ENCODE measurements at regions not wholly inside any gene's neighbourhood (a gene's known extent, or its start where the extent isn't known, plus 50 kb on each side); places are given as distances from the start of the nearest gene placed in this dataset.

DNA sequence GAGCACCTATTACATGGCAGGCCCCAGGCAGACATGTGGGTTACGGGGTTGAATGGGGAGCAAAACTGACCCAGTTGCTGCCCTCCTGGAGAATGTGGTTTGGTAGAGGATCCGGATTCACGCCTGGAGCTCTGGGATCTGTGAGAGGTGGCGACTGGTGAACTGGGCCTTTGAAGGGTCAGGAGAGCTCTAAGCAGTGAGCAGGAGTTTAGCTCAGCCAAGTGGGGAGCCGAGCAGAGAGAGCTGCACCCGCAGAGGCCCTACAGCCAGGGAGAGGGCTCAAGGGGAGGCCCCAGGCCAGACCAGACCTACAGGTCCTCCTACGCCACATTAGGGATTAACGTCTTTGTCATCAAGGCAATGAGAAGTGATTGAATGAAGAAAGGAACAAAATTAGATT, 179.8 kb upstream of the TLE3 start:
- H2BK15ac ChIP-seq (ENCODE audit: low read length) = no peak overlapping the region
- H4K20me1 ChIP-seq (replicated peaks in 1 of 2; ENCODE audit: control insufficient read depth in 1 of 2, insufficient read depth in 2 of 2, low read length in 2 of 2) = peaks cover 0 to 3% of the 10 kb centered on the region in 2 experiments
- no peak overlapping the region for H4K5ac ChIP-seq (ENCODE audit: insufficient read length, low read depth, low read length)
- no peak for FAIRE-seq
- no peak for TF ChIP-seq CBX8 (IDR thresholded peaks at IDR 0.05; ENCODE audit: borderline replicate concordance, low read depth, low read length)
- no peak for TF ChIP-seq JUN (IDR thresholded peaks at IDR 0.05; ENCODE audit: low read depth, low read length)
- TF ChIP-seq HDAC6 (IDR thresholded peaks at IDR 0.05; ENCODE audit: low read depth, low read length) = no peak
- no peak for TF ChIP-seq SUZ12 (IDR thresholded peaks at IDR 0.05; ENCODE audit: low read length)
- no peak for TF ChIP-seq CHD2 (IDR thresholded peaks at IDR 0.05; ENCODE audit: low read length)
- TF ChIP-seq YY1 (IDR thresholded peaks at IDR 0.05; ENCODE audit: low read depth, low read length) = no peak
- no peak for TF ChIP-seq SIRT6 (IDR thresholded peaks at IDR 0.05; ENCODE audit: low read length)
- no peak overlapping the region for H2BK5ac ChIP-seq (ENCODE audit: low read depth, low read length)
- peaks cover 4% of the 10 kb centered on the region; the same call in 1 of the 2 replicates for H3K23me2 ChIP-seq (ENCODE audit: low read depth, low read length)
- no peak overlapping the region for H3K27ac ChIP-seq (ENCODE audit: low read depth, low read length)
- no peak for DNase-seq (ENCODE audit: low read depth in 1 of 2, low spot score in 2 of 2)
- no peak overlapping the region for H4K91ac ChIP-seq (replicated peaks; ENCODE audit: insufficient read length, low read length)
- ChIA-PET CTCF (ENCODE audit: partially characterized antibody) (interaction anchor here (0.7 to 1.9 kb wide), 4 partner anchors 9 to 85 kb away, joined by 3 to 5 read pairs (median 4); no protein-coding TSS in a partner anchor), POLR2A (ENCODE audit: partially characterized antibody) (no interaction called here)
- H2AK5ac ChIP-seq (ENCODE audit: low read depth, low read length) = no peak overlapping the region
- H2BK12ac ChIP-seq (ENCODE audit: low read depth, low read length) = no peak overlapping the region
- no peak overlapping the region for H3K14ac ChIP-seq (ENCODE audit: insufficient read length)
- no peak overlapping the region for H3K23ac ChIP-seq (ENCODE audit: insufficient read length)
- H3K4me2 ChIP-seq (ENCODE audit: insufficient read depth in 1 of 2, low read depth in 2 of 2, low read length in 2 of 2) = no peak overlapping the region
- H3K4me1 ChIP-seq (replicated peaks in 1 of 4; ENCODE audit: control insufficient read depth in 3 of 4, insufficient read depth in 4 of 4, low read length in 3 of 4) = no peaks in the 10 kb centered on the region; a peak in 1 of 7 replicates
- no peak overlapping the region for H3K4ac ChIP-seq (replicated peaks; ENCODE audit: insufficient read length, low read depth, low read length)
- 93% methylated on average over 8 of the region's 8 CpGs; no CpG with 5 or more reads in 1 of the 2 experiments for WGBS, 2 experiments (ENCODE audit: extremely low coverage in 1 of 2, insufficient coverage in 1 of 2, insufficient read length in 1 of 2, insufficient replicate concordance in 2 of 2, low coverage in 1 of 2, low lambda C conversion rate in 2 of 2, missing lambda C conversion rate in 1 of 2)
- H3K9me3 ChIP-seq (ENCODE audit: insufficient read depth in 2 of 2, low read depth in 1 of 2, low read length in 1 of 2) = no peaks in the 10 kb centered on the region
- H3K27me3 ChIP-seq (replicated peaks in 1 of 4; ENCODE audit: control insufficient read depth in 3 of 4, extremely low read depth in 1 of 4, insufficient read depth in 3 of 4, low read length in 3 of 4) = no peaks in the 10 kb centered on the region
- H3K56ac ChIP-seq (replicated peaks; ENCODE audit: insufficient read length, low read depth, low read length) = no peak overlapping the region
- no peak overlapping the region for H3K4me3 ChIP-seq (ENCODE audit: extremely low read depth in 1 of 4, insufficient read depth in 2 of 4, low read depth in 3 of 4, low read length in 4 of 4)
- H3K79me1 ChIP-seq (ENCODE audit: low read depth, low read length) = peaks cover 3% of the 10 kb centered on the region; the same call in 1 of the 2 replicates
- no peak overlapping the region for H3K9ac ChIP-seq (replicated peaks in 1 of 4; ENCODE audit: extremely low read depth in 1 of 4, low read depth in 3 of 4, low read length in 3 of 4)
- no peak overlapping the region for H4K8ac ChIP-seq (ENCODE audit: extremely low read depth, insufficient read depth, low read length)
- H3K36me3 ChIP-seq (ENCODE audit: control insufficient read depth in 2 of 4, insufficient read depth in 4 of 4, low read length in 3 of 4) = no peaks in the 10 kb centered on the region
- no peak overlapping the region for H2BK120ac ChIP-seq (replicated peaks; ENCODE audit: low read depth, low read length)
- no peak overlapping the region for H3K18ac ChIP-seq (ENCODE audit: extremely low read depth, low read length)
- H2AFZ ChIP-seq (ENCODE audit: low read length) = no peak overlapping the region
- H2BK20ac ChIP-seq (ENCODE audit: low read length) = no peak overlapping the region
- H3K79me2 ChIP-seq (ENCODE audit: control insufficient read depth in 1 of 2, insufficient read depth in 2 of 2, low read length in 2 of 2) = no peaks in the 10 kb centered on the region

Measured in H1 (cell line).